Upper lobe of left lung (tissue), 4 donors: ENCODE measurements at regions not wholly inside any gene's neighbourhood (a gene's known extent, or its start where the extent isn't known, plus 50 kb on each side); places are given as distances from the start of the nearest gene placed in this dataset.

Experiments used
- POLR2A ChIP-seq, 4 donors: fragments of 450-650 bp; IDR thresholded peaks; one replicate each; pipeline ENCODE4 v1.5.1; 2016 to 2017; ENCODE audit warnings: antibody characterized with exemption in 4 of 4, mild to moderate bottlenecking in 2 of 4
- TF ChIP-seq, protein P1 (sequence below), 6 experiments: fragments of 450-650 bp in 4 of 6; fragments of 200-600 bp in 2 of 6; sonication (generic) in 2 of 6; IDR thresholded peaks; one replicate each; pipeline ENCODE4 v1.5.1; 2016 to 2019; ENCODE audit warnings: antibody characterized with exemption in 6 of 6

DNA sequence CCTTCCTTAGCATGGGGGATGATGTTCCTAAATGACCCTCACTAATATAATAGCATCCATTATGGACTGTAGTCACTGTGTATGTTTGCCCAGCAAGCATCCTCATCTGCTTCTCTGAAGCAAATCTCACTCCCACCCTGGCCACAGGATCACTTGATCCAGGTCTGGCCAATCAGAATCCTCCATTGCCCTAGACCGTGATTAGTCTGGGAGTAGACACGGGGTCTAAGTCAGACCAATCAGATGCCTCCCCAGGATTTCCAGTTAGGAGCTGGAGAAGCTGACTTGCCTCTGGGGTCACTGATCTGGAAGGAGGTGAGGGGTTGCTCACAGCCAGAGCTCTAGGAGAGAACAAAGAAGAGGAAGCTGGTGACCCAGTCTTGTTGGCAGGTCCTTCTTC, 153.9 kb downstream of the DHX35 start:
- TF ChIP-seq, protein P1, sequence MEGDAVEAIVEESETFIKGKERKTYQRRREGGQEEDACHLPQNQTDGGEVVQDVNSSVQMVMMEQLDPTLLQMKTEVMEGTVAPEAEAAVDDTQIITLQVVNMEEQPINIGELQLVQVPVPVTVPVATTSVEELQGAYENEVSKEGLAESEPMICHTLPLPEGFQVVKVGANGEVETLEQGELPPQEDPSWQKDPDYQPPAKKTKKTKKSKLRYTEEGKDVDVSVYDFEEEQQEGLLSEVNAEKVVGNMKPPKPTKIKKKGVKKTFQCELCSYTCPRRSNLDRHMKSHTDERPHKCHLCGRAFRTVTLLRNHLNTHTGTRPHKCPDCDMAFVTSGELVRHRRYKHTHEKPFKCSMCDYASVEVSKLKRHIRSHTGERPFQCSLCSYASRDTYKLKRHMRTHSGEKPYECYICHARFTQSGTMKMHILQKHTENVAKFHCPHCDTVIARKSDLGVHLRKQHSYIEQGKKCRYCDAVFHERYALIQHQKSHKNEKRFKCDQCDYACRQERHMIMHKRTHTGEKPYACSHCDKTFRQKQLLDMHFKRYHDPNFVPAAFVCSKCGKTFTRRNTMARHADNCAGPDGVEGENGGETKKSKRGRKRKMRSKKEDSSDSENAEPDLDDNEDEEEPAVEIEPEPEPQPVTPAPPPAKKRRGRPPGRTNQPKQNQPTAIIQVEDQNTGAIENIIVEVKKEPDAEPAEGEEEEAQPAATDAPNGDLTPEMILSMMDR (IDR thresholded peaks at IDR 0.05) = no peak
- TF ChIP-seq POLR2A (IDR thresholded peaks at IDR 0.05) = no peak
